Cerebellar nuclear complex (tissue), 1 donor: ENCODE measurements at regions not wholly inside any gene's neighbourhood (a gene's known extent, or its start where the extent isn't known, plus 50 kb on each side); places are given as distances from the start of the nearest gene placed in this dataset.

Source experiments
- DNase-seq, 2 experiments: peaks; one replicate each; lab custom pipeline; 2025; lab: John Stamatoyannopoulos, UW

GRCh38 chr14:66360366-66360926, 125.7 kb upstream of the CCDC196 start:
- no peak for DNase-seq

DNA sequence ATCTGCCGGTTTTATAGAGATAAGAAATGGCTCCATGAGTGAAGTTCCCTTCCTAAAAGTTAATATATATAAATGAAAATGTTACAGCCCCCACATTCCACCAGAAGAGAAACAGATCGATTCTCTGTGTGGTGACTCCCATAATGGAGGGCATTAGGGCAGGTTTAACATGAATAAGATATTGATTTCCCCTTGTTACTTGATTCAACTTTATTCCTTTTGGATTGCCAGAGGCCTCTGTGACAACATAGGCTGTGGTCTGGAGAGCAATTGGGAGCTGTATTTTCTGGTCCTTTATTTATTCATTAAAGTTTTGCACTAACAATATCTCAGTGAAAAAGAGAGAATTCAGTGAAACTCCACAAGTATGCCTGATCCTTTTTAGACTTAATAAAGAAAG, 125.2 kb upstream of the CCDC196 start:
- DNase-seq = no peak

DNA sequence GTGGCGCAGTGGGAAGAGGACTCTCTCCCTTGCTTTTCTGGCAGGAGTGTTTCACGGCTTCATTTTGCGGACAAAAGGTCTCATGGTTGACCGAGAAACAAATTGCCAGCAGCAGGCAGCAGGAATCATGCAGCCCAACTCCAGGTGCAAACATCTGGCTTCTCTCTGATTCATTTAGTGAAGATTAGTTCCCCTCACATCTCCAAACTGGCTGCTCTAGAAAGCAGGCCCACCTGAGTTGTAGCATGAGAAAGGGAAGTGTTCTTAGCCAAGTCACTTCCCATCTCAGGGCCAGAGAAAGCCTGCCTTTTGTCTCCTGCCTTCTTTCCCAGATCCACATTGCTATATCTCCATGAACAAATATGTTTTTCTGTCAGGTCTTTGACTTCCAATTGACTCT, 120.8 kb upstream of the CCDC196 start:
- DNase-seq = no peak

DNA sequence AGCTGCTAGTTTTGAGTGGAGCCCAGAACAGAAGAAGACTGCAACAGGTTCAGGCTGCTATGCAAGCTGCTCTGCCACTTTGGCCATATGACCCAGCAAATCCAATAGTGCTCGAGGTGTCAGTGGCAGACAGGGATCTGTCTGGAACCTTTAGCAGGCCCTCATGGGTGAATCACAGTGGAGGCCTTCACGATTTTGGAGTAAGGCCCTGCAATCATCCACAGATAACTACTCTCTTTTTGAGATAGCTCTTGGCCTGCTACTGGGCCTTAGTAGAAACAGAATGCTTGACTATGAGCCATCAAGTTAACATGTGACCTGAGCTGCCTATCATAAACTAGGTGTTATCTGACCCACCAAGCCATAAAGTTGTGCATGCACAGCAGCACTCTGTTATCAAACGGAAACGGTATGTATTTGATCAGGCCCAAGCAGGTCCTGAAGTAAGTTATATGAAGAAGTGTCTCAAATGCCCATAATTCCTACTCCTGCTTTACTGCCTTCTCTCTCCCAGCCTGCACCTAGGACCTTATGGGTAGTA, 116.9 kb upstream of the CCDC196 start:
- DNase-seq = no peak

GRCh38 chr14:66371776-66372175, 114.4 kb upstream of the CCDC196 start:
- no peak for DNase-seq

DNA sequence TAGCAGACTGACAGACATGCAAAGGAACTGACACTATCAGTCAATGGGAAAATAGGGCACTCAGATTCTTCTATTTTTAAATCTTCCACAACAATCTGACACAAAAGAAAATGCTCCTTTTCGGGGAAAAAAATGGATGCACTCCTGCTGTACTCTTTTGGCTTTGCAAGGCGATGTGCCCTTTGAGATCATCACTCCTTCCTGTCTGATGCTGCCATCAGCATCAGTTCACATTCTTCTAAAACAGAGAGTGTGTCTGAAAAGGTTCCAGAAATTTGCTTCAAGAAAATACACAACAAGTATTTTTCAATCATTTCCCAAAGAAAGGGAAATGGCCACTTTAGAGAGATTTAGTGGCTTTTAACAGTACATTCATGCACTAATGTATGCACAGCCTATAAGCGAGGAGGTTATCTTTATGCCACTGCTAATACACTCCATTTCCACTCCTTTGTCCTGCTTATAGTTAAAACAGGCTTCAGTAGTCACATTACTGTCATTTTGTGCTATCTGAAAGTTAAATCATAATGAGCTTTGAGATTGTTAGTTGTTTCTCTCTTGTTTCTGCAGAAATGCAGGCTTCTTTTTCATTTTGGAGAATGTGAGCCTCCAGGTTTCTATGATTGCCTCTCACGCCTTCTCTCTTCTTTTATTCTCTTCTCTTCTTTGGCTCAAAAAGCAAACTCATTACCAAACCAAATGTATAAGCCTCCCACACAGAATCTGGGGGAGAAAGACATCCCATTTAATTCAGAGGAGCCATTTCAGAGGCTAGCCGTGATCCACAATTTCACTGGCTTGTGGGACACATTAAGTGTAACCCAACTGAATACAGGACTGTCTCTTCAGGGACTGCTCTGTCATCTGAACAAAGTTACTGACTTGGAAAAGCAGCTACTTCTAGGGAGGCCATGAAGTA, 110.9 kb upstream of the CCDC196 start:
- DNase-seq = no peak

- DNase-seq = no peak
These were observed 108.6 kb upstream of the CCDC196 start for GRCh38 chr14:66377574-66377973.

DNA sequence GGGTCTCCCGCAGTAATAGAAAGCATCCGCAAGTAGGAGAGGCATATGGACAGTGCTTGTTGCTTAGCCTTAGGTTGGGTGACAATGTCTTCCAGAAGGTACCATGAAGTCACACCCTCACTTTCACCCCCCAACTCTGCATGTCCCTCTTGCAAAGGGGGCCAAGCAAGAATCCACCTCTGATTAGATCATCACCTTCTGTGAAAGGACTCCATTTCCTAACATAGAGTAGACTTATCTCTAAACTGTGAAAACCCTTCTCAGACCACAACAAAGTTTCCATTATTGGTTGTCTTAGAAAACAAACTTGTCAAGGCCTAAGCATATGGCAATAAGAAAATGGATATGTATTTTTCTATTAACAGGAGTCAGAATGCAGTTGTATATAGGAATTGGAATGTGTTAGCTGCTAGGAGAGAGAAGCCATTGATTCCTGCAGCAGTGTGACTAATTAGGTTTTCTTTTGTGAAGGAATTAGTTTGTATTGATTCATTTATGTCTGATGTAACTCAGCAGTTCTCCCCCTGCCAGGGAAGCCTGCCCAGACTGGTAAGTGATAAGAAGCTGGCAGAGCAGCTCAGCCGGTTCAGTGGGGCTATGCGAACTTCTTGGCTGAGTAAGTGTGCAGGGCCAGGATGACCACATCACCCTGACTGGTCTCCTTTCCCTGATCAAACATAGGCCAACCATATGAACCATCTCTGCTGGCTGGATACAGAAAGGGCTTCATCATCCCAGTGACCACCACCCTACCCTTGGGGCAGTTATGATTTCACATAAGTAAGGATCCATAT, 107.3 kb upstream of the CCDC196 start:
- no peak for DNase-seq

- DNase-seq = no peak
These were observed 106.0 kb upstream of the CCDC196 start for GRCh38 chr14:66380143-66380542.

- DNase-seq = no peak
These were observed 104.4 kb upstream of the CCDC196 start for GRCh38 chr14:66381755-66382154.

DNA sequence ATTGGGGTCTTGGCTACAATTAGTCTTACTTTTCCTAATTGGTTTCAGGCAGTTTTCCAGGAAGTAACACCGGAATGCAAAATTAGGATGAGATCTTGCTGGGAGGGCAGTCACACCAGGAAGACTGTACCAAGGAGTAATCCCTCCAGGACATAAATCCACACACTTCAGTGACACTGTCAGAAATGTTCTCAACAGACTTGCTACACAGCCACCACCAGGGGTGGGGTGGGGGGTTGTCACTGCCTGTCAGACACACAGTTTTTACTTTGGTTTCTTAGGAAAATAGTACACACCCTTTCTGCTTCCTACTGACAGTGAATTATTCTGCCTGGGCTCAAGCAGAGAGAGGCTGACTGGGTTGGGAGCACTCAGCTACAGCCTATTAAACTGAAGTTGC, 102.9 kb upstream of the CCDC196 start:
- no peak for DNase-seq

DNA sequence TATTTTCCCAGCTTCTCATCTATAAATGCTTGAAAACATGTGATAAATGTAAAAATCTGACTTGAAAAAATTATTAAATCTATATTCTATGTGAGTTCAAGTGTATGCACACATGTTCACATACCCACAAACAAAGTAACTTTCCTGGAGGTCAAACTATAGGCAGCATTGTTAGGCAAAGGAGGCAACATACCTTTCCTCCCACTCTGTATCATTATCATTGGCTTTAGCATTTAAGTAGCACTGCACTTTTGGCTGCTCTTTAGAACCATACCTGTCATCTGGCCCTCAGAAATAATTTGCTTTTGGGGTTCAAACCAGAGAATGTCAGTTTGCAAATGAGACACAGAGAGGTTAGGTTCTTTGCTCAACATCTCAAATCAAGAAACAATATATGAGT, 102.4 kb upstream of the CCDC196 start:
- no peak for DNase-seq

DNA sequence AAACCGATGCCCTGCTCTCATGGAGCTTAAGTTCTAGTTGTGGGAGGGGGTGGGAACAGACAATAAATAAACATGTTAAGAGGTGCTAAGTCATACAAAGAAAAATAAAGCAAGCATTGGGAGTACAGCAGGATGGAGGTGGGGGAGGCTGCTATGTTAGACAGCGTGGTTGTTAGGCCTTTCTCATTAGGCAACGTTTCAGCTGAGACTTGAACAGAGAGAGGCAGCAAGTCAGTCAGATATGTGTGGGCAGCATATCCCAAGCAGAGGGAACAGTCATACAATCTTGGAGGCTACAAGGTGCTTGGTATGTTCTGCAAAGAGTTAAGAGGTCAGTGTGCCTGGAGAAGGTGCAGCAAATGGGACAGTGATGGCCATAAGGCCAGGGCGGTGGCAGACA, 97.7 kb upstream of the CCDC196 start:
- DNase-seq = no peak

GRCh38 chr14:66389481-66389880, 96.7 kb upstream of the CCDC196 start:
- DNase-seq = no peak

DNA sequence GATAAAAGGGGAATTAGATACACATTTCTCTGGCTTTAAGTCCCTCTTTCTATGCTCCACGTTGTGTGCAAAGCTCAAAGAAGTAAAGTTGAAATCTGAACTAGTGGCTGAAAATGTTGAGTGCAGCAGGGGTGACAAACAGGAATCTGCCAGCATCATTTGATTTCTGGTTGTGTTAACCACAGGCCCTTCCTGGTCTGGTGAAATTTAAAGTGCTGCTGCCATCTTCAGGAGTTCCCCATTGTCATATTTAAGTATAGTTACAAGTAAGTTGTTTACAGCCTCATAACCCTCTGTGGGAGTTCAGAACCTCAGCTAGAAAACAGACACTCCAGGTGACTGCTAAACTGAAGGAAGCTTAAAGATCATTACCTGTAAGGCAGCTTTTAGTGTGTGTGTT, 90.9 kb upstream of the CCDC196 start:
- no peak for DNase-seq

DNA sequence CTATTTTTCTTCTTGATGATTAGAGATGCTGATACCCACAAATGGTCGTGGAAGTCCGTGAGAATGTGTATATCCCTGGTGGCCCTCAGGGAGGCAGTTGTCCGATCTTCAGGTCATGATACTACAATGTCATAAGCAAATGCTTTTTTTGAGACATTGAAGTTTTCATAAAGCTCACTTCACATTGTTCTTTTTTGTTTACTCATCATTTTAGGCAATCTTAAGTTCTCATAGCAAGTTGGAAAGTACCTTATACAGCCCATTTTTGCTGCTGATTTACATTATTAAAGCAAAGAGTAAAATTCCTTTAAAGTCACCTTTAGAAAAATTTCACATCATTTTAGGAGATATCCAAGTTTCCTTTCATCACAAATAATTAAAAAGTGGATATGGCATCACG, 90.0 kb upstream of the CCDC196 start:
- no peak for DNase-seq

GRCh38 chr14:66398437-66398836, 87.7 kb upstream of the CCDC196 start:
- DNase-seq = no peak

DNA sequence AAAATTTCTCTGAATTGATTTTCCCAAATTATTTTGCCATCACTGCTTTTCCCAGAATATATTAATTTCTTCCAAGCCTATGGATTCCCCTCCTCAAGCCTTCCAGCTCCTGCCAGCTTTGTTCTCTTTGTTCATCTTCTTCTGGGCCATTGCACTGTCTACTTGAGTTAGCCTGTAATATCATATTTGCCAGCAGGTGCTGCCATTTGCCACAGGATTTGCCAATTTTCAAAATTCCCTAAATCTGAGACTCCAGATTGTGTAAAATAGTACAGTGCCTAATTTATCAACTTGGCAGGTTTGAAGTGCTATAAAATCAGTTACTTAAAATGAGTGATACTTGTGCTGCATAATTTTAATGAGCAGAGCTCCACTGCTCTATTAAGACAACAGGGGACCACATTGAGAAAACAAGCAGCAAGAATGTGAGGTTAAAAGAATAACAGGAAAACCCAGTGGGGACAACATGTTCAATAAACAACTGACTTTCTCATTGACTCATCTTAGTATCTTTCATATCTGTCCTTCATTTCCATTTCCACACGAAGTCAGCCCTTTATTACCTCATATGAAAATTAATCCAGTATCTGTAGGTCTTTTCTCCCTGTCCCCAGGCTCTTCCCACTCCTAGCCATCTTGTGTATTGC, 84.6 kb upstream of the CCDC196 start:
- DNase-seq = peak in 1 of 2 experiments; percentile 11

DNA sequence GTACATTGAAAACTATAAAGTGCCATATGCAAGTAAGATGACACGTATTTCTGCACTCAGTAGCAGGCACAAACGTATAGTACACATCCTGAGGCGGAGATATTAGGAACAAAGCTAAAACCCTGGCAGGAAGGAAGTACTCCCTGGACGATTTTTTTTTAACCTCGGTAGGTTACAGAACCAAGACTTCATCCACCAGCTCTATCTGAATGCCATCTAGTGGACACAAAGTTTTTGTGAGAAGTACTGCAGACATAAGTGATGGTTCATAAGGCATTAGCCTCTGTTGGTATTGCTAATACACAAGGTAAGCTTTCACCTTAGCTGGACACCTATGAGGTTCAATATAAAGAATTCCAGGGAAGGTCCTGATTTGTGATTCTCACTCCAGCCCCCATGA, 83.0 kb upstream of the CCDC196 start:
- no peak for DNase-seq

DNA sequence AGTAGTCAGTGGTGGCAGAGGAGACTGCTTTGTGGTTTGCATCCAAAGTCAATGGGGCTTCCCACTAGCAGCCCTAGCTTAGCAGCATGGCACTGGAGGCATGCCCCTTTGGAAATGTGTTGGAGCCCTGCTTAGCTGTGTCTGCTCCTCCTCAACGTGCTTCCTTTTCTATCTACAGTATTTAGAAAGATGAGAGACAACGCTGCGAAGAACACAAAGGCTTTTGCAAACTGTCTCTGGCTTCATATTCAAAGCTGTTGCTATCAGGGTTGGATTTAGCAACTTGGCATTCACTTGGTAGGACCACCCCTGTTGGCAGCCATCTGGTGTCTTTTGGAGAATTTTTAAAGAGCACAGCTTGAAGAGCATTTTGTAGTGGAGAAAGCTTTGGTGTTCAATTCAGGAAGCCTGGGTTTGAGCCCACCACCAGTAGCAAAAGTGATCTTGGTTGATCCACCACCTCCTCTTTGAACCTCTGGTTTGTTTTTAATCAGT, 82.1 kb upstream of the CCDC196 start:
- no peak for DNase-seq

- no peak for DNase-seq
These were observed 81.0 kb upstream of the CCDC196 start for GRCh38 chr14:66405158-66405557.

DNA sequence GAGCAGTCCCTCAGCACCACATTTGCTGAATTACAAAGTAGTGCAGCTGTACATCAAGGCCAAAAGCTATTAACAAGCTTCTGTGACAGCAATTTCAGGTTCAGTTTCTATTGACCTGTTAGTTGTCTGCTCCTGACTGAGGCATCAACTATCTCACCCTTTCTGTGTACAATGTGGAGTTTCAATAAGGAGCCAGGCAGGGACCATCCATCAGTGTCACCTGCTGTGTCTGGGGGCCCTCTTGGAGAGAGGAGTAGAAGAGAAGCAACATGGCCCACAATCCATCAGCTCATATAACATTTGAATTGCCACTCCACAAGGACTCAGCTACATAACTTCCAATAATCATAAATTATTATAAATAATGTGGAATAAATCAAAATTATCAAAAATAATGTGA, 72.3 kb upstream of the CCDC196 start:
- no peak for DNase-seq
